GM23248 (cell line): ENCODE measurements at regions not wholly inside any gene's neighbourhood (a gene's known extent, or its start where the extent isn't known, plus 50 kb on each side); places are given as distances from the start of the nearest gene placed in this dataset.

Experiments used
- DNase-seq: peaks from one replicate; pipeline ENCODE4 v3.0.0-alpha.2; 2015
- H2AFZ ChIP-seq: fragments of 200-600 bp; sonication (generic); 2 replicates; pipeline ENCODE4 v1.6.1; 2016; ENCODE audit warnings: antibody characterized with exemption
- H3F3A ChIP-seq: fragments of 200-600 bp; sonication (generic); 2 replicates; pipeline ENCODE4 v1.6.1; 2016; ENCODE audit warnings: mild to moderate bottlenecking, antibody characterized with exemption, mixed run types; ENCODE audit not compliant: insufficient read depth
- H3K27ac ChIP-seq: fragments of 200-600 bp; sonication (generic); 2 replicates; pipeline ENCODE4 v1.5.1; 2016; ENCODE audit warnings: mild to moderate bottlenecking
- H3K27me3 ChIP-seq: fragments of 200-600 bp; sonication (generic); replicated peaks from 2 replicates; pipeline ENCODE4 v1.6.1; 2016; ENCODE audit warnings: mild to moderate bottlenecking; ENCODE audit not compliant: insufficient read depth
- H3K36me3 ChIP-seq: fragments of 200-600 bp; sonication (generic); 2 replicates; pipeline ENCODE4 v1.6.1; 2016; ENCODE audit warnings: low read depth, mild to moderate bottlenecking
- H3K4me1 ChIP-seq: fragments of 200-600 bp; sonication (generic); 2 replicates; pipeline ENCODE4 v1.6.1; 2016; ENCODE audit warnings: mild to moderate bottlenecking; ENCODE audit not compliant: insufficient read depth
- H3K4me2 ChIP-seq: fragments of 200-600 bp; sonication (generic); one replicate; pipeline ENCODE4 v1.6.1; 2016; ENCODE audit warnings: mild to moderate bottlenecking; ENCODE audit not compliant: unreplicated experiment
- H3K4me3 ChIP-seq: fragments of 200-600 bp; sonication (generic); 2 replicates; pipeline ENCODE4 v1.5.1; 2016; ENCODE audit warnings: mild to moderate bottlenecking
- H3K79me2 ChIP-seq: fragments of 200-600 bp; sonication (generic); 2 replicates; pipeline ENCODE4 v1.6.1; 2016; ENCODE audit warnings: mild to moderate bottlenecking; ENCODE audit not compliant: insufficient read depth
- H3K9ac ChIP-seq: fragments of 200-600 bp; sonication (generic); 2 replicates; pipeline ENCODE4 v1.6.1; 2016; ENCODE audit warnings: mild to moderate bottlenecking
- H3K9me2 ChIP-seq: fragments of 200-600 bp; sonication (generic); 2 replicates; pipeline ENCODE4 v1.6.1; 2016; ENCODE audit warnings: mixed run types, mild to moderate bottlenecking, moderate library complexity; ENCODE audit not compliant: insufficient read depth
- H3K9me3 ChIP-seq: fragments of 200-600 bp; sonication (generic); one replicate; pipeline ENCODE4 v1.6.1; 2017; ENCODE audit warnings: low read depth
- H4K20me1 ChIP-seq: fragments of 200-600 bp; sonication (generic); 2 replicates; pipeline ENCODE4 v1.6.0; 2016; ENCODE audit not compliant: insufficient read depth
- EZH2 ChIP-seq: fragments of 200-600 bp; sonication (generic); IDR thresholded peaks from 2 replicates; pipeline ENCODE4 v1.6.1; 2018; ENCODE audit warnings: antibody characterized with exemption, mild to moderate bottlenecking; ENCODE audit not compliant: insufficient read depth, poor library complexity, severe bottlenecking
- EZH2phosphoT487 ChIP-seq: fragments of 200-600 bp; sonication (generic); IDR thresholded peaks from 2 replicates; pipeline ENCODE4 v1.6.1; 2018; ENCODE audit warnings: antibody characterized with exemption, moderate library complexity, mild to moderate bottlenecking, low read depth; ENCODE audit not compliant: insufficient read depth
- WGBS, 2 experiments: methylation state at CpG; one replicate each; pipeline ENCODE4 v1.1.6; 2015 to 2017; ENCODE audit warnings: low lambda C conversion rate in 2 of 2, low coverage in 1 of 2; ENCODE audit errors: missing lambda C conversion rate in 2 of 2; 5-methylcytosine and 5-hydroxymethylcytosine counted together
- in situ Hi-C: fragments of 300-500 bp; cut with MboI; formaldehyde crosslinking; loops from 2 replicates; pipeline ENCODE4 v1.15.0; 2020

DNA sequence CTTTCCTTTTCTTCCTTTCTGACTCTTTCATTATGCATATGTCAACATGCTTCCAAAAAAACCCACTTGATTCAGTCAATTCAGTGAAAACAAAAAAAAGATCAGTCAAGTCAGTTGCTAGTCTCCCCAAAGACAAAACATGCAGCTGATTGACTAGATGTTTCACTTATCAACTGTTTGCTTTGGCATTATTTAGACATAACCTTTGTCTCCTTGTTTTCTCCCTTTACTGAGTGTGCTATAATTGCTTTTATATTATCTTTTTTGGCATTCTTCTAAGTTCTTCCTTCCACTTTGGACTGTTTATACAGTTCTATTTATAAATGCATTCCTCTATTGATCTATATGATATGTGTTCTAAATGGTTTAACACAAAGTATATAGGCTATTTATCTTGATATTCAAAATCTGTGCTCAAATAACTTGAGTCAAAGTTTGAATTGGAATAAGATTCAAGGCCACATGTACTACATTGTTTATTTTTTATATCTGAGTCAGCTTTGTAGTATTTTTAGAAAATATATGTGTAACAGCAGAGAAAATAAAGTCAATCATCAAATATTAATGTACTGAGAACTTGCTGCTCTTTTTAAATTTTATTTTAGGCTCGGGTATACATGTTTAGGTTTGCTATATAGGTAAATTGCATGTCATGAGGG is 260.5 kb downstream of the CENPW start:
- Histone ChIP-seq H3K27ac (no peak overlapping the region), H3K4me2 (no peak overlapping the region), H3K4me3 (no peak overlapping the region), H3K9ac (no peak overlapping the region), H4K20me1 (no peaks in the 10 kb centered on the region), H3K4me1 (no peaks in the 10 kb centered on the region), H3K27me3 (no peaks in the 10 kb centered on the region), H3K9me3 (no peaks in the 10 kb centered on the region), H3K79me2 (no peaks in the 10 kb centered on the region), H3K36me3 (no peaks in the 10 kb centered on the region), H2AFZ (no peak overlapping the region), H3K9me2 (no peaks in the 10 kb centered on the region), H3F3A (no peaks in the 10 kb centered on the region)
- in situ Hi-C loops, result no loop called here
- TF ChIP-seq EZH2 (no peak), EZH2phosphoT487 (no peak)
- WGBS, 2 experiments, result 38 to 43% methylated on average over 1 of the region's 1 CpG
- DNase-seq, result no peak

DNA sequence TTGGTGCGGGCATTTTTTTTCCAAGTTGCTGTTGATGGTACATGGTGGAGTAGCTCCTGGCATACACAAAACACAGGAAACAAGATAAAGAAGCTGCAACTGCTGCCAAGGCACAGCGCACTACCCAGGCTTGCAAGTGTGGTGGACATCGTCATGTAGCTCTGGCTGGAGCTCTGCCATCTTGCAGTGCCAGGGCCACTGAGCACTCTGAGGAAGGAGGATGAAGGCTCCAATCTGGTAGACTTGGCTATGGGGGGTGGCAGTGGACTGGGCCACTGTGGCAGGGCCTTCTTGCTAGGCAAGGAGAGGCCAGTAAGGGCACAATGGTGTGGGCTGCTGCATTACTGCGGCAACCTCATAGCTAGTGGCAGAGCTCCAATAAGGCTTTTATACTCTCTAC is 263.5 kb downstream of the CENPW start:
- no peaks in the 10 kb centered on the region for H3K27me3 ChIP-seq
- DNase-seq, result no peak
- no peaks in the 10 kb centered on the region for H3K79me2 ChIP-seq
- in situ Hi-C loops, result no loop called here
- no peak overlapping the region for H2AFZ ChIP-seq
- H3F3A ChIP-seq, result no peaks in the 10 kb centered on the region
- H3K9me2 ChIP-seq, result no peaks in the 10 kb centered on the region
- no peak overlapping the region for H3K4me3 ChIP-seq
- H3K27ac ChIP-seq, result no peak overlapping the region
- H4K20me1 ChIP-seq, result no peaks in the 10 kb centered on the region
- H3K9ac ChIP-seq, result no peak overlapping the region
- H3K9me3 ChIP-seq, result no peaks in the 10 kb centered on the region
- H3K4me1 ChIP-seq, result no peaks in the 10 kb centered on the region
- H3K36me3 ChIP-seq, result no peaks in the 10 kb centered on the region
- TF ChIP-seq EZH2phosphoT487 (no peak), EZH2 (no peak)
- 81 to 84% methylated on average over 4 of the region's 4 CpGs for WGBS, 2 experiments
- H3K4me2 ChIP-seq, result no peak overlapping the region

DNA sequence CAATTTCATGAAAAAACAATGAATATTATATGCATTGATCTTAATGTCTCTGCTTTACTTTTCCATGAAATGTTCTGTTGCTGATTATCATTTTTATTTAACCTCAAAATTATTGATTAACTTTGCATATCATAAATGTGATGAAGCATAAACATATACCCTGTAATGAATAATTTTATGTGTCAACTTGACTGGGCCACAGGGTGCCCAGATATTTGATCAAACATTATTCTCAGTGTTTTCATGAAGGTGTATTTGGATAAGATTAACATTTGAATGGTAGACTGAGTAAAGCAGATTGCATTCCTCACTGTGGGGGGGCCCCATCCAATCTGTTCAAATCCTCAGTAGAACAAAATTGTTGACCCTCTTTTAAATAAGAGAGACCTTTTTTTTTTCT is 265.2 kb downstream of the CENPW start:
- no peaks in the 10 kb centered on the region for H3K27me3 ChIP-seq
- in situ Hi-C loops, result no loop called here
- H3K9me2 ChIP-seq, result no peaks in the 10 kb centered on the region
- H3K36me3 ChIP-seq, result no peaks in the 10 kb centered on the region
- no peak overlapping the region for H3K4me2 ChIP-seq
- H4K20me1 ChIP-seq, result no peaks in the 10 kb centered on the region
- no peak overlapping the region for H3K9ac ChIP-seq
- no peaks in the 10 kb centered on the region for H3K9me3 ChIP-seq
- TF ChIP-seq EZH2phosphoT487 (no peak), EZH2 (no peak)
- no peaks in the 10 kb centered on the region for H3K79me2 ChIP-seq
- DNase-seq, result no peak
- H2AFZ ChIP-seq, result no peak overlapping the region
- H3K4me1 ChIP-seq, result no peaks in the 10 kb centered on the region
- no peaks in the 10 kb centered on the region for H3F3A ChIP-seq
- no peak overlapping the region for H3K4me3 ChIP-seq
- no peak overlapping the region for H3K27ac ChIP-seq

DNA sequence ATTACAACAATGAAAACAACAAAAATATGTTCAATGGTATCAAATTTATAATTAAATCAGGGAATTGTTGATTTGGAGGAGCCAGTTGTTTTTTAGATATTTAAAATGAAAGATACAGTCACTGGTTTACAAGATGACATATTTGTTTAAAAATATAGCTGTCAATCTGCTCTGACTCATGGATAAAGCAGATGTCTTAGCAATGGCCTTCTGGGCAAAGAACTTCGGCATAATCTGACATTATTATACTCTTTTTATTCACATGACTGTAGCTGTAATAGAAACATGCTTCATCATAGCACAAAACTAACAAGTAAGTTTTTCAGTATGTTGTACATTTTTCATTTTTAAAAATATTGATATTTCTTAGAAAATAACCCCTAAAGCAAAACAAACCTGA is 267.4 kb downstream of the CENPW start:
- no peaks in the 10 kb centered on the region for H3K79me2 ChIP-seq
- H3K27me3 ChIP-seq, result no peaks in the 10 kb centered on the region
- no peaks in the 10 kb centered on the region for H4K20me1 ChIP-seq
- H3K4me1 ChIP-seq, result no peaks in the 10 kb centered on the region
- TF ChIP-seq EZH2phosphoT487 (no peak), EZH2 (no peak)
- H3F3A ChIP-seq, result no peaks in the 10 kb centered on the region
- H3K9me3 ChIP-seq, result no peaks in the 10 kb centered on the region
- in situ Hi-C loops, result no loop called here
- DNase-seq, result no peak
- H3K9ac ChIP-seq, result no peak overlapping the region
- WGBS, 2 experiments, result 21 to 29% methylated on average over 1 of the region's 1 CpG
- H3K4me3 ChIP-seq, result no peak overlapping the region
- no peaks in the 10 kb centered on the region for H3K36me3 ChIP-seq
- no peak overlapping the region for H3K4me2 ChIP-seq
- no peak overlapping the region for H3K27ac ChIP-seq
- H2AFZ ChIP-seq, result no peak overlapping the region
- H3K9me2 ChIP-seq, result no peaks in the 10 kb centered on the region

DNA sequence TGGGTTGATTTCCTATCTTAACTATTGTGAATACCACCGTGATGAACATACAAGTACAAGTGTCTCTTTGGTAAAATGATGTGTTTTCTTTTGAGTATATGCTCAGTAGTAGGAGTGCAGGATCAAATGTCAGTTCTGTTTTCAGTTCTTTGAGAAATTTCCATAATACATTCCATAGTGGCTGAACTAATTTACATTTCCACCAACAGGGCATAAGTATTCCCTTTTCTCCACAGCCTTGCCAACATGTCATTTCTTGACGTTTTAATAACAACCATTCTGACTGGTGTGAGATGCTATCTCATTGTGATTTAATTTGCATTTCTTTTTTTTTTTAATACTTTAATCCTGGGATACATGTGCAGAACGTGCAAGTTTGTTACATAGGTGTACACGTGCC is 268.8 kb downstream of the CENPW start:
- Histone ChIP-seq H3K36me3 (no peaks in the 10 kb centered on the region), H3K4me1 (no peaks in the 10 kb centered on the region), H4K20me1 (no peaks in the 10 kb centered on the region), H3K9me2 (no peaks in the 10 kb centered on the region), H3K27ac (no peak overlapping the region), H3K9ac (no peak overlapping the region), H3K27me3 (no peaks in the 10 kb centered on the region), H3K79me2 (no peaks in the 10 kb centered on the region), H2AFZ (no peak overlapping the region), H3K4me3 (no peak overlapping the region), H3F3A (no peaks in the 10 kb centered on the region), H3K9me3 (no peaks in the 10 kb centered on the region), H3K4me2 (no peak overlapping the region)
- TF ChIP-seq EZH2phosphoT487, result no peak
- no peak for TF ChIP-seq EZH2
- in situ Hi-C loops, result no loop called here
- no peak for DNase-seq
- 43 to 52% methylated on average over 4 of the region's 4 CpGs for WGBS, 2 experiments
